GM12872 (cell line): ENCODE measurements at regions not wholly inside any gene's neighbourhood (a gene's known extent, or its start where the extent isn't known, plus 50 kb on each side); places are given as distances from the start of the nearest gene placed in this dataset.

ENCODE experiments used
- TF ChIP-seq, protein P1 (sequence below): IDR thresholded peaks from 3 replicates; pipeline ENCODE4 v1.5.1; 2011; ENCODE audit warnings: low read depth, mild to moderate bottlenecking, low read length, moderate library complexity; ENCODE audit not compliant: insufficient read depth

DNA sequence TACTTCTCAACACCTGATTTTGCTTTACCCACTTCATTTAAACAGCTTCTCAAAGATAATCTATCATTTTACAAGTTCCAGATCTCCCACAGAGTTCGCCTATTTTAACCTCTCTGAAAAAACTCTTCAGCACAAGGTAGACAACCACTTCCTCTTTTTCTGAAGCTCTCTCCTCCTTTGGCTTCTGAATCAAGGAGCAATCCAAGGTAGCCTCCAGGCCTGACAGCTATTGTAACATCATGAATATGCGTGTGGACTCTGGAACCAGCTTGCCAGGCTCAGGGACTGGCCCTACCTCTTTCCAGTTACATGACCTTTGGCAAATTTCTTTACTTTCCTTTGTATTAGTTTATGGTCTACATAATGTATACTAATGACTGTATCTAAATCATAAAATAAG lies 405.9 kb upstream of the ZNF385D start:
- TF ChIP-seq, protein P1, sequence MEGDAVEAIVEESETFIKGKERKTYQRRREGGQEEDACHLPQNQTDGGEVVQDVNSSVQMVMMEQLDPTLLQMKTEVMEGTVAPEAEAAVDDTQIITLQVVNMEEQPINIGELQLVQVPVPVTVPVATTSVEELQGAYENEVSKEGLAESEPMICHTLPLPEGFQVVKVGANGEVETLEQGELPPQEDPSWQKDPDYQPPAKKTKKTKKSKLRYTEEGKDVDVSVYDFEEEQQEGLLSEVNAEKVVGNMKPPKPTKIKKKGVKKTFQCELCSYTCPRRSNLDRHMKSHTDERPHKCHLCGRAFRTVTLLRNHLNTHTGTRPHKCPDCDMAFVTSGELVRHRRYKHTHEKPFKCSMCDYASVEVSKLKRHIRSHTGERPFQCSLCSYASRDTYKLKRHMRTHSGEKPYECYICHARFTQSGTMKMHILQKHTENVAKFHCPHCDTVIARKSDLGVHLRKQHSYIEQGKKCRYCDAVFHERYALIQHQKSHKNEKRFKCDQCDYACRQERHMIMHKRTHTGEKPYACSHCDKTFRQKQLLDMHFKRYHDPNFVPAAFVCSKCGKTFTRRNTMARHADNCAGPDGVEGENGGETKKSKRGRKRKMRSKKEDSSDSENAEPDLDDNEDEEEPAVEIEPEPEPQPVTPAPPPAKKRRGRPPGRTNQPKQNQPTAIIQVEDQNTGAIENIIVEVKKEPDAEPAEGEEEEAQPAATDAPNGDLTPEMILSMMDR = no peak

DNA sequence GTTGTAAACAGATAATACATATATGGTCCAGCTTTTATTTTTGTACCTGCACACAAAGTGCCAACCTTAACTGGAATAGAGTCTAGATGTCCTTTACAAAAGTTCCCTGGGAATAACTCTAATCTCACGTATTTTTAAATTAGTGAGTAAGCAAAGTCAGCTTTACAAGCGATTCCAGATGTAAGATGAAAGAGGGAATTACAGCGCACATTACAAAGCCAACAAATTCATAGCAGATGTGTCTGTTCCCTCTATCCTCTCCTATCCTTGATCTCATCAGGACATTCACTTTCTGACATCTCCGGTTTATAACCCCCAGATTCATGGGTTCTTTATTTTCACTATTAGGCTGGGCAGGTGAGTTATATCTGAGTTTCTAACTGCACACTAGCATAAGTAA lies 406.8 kb upstream of the ZNF385D start:
- TF ChIP-seq, protein P1 = no peak

DNA sequence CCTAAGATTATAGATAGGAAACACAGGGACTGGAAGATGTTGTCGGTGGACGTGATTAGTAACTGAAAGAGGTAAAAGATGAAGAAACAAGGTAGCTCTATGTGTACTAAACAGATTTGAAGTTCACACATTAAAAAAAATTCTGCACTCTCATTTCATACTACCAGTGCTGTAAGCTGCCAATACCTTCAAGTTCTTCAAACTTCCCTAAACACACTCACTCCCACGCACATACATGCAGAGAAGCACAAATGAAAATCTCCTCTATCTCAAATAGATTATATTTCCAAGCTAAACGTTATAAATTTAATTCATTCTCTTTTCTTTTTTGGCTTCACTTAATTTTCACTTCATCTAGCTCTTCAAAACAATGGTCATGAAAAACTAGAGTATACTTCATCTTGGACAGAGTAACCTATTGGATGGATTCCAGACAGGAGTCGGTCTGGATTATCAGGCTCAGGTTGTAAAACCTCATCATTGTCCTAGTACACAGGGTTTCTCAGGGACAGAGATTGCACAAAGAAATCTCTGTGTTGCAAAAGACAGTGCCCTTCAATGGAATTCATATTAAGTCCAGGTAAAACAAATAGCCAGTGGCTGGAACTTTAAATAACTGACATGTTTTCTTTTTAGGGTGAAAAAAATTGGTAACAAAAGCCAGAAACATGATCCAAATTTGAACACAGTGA lies 408.1 kb upstream of the ZNF385D start:
- TF ChIP-seq, protein P1 = no peak

DNA sequence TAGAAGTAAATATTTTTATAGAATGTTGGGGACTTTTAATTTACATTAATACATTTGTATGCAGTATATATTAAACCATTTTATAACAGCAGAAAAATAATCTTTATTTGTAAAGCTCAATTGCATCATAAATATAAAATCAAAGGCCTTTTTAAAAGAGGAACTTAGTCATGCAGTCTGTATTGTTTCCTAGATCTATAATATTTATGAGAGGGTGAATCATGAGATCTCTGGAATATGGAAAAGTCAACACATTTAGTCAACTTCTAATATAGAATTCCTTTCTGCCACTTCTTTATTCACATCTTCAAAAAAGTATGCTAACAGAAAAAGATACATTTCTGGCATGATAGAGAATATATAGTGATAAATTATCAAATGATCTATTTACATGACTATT lies 410.3 kb upstream of the ZNF385D start:
- TF ChIP-seq, protein P1 = no peak

DNA sequence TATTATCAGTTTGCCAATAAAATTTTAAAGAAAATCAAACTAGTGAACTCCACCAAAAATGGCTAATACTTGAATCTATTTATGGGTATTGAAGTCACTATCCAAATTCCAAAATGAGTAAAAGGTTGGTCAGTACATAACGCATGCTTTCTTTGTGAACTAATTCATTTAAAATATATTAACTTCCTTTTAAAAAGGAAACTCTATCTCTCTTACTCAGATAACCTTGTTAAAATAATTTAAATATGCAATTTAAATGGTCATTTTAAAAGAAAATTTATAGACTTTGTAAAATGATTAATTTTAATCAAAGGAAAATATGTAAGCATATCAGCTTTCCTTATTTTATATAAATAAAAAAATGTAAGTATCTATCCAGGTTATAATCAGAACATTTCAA lies 419.4 kb upstream of the ZNF385D start:
- TF ChIP-seq, protein P1 = no peak

DNA sequence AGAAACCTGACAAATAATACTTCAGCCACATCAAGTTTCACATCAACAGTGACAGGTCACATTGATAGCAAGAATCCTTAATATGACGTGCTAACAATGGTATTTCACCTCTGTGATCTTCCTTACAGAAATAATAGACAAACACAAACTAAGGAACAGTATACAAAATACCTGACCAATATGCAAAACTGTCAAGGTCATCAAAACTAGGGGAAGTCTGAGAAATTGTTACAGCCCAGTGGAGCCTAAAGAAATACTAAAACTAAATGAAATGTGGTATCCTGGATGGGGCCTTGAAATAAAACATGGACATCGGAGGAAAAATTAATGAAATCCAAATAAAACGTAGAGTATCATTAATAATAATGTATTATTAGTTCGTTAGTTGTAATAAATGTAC lies 422.0 kb upstream of the ZNF385D start:
- TF ChIP-seq, protein P1 = no peak

DNA sequence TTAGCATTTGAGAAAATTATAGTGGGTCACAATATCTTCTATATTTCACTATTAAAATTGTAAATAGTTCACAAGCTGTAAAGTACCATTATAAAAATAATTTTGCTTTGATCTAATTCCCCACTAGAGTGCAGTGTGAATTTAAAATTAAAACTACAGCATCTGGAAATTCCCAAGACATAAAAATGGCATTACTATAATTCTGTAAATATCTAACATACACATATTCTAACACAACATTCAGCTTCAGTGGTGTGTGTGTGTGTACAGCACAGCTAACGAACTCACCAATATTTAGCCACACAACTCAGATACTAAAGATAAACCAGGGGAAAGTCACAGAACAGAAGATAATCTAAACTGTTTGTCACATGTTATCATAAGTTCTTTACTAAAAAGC lies 424.9 kb upstream of the ZNF385D start:
- TF ChIP-seq, protein P1 = no peak

DNA sequence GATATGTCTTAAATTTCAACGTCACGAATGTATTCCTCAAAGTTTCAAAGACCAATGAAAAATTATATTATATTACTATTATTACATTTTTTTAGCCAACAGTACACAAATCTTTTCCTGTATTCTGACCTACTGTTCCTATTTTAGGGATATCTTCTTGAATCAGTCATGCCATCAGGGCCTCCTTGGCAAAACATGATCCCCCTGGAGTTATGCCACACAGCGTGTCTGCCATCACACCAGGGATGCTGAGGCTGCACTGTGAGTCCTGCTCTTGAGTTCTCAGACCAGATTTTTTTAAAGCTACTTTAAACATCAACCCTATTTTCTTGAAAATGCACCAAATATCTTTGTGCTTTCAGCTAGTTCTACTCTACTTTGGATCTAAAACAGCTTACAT lies 425.9 kb upstream of the ZNF385D start:
- TF ChIP-seq, protein P1 = no peak
